Gastrocnemius medialis (tissue), 4 donors: ENCODE measurements at regions not wholly inside any gene's neighbourhood (a gene's known extent, or its start where the extent isn't known, plus 50 kb on each side); places are given as distances from the start of the nearest gene placed in this dataset.

ENCODE experiments used
- CTCF ChIP-seq, 5 experiments: fragments of 450-650 bp in 3 of 5; fragments of 200-600 bp in 2 of 5; sonication (generic) in 2 of 5; IDR thresholded peaks in 4 of 5; conservative IDR thresholded peaks in 1 of 5; 1 replicate in 4 of 5; 2 replicates in 1 of 5; pipeline ENCODE4 v1.5.1; 2016 to 2019; ENCODE audit warnings: antibody characterized with exemption in 5 of 5, mild to moderate bottlenecking in 3 of 5, moderate library complexity in 3 of 5
- POLR2A ChIP-seq, 2 donors: fragments of 450-650 bp; IDR thresholded peaks; one replicate each; pipeline ENCODE4 v1.6.1; 2017; ENCODE audit warnings: antibody characterized with exemption in 2 of 2, mild to moderate bottlenecking in 2 of 2, moderate library complexity in 2 of 2

GRCh38 chr13:50676602-50677001, 166.9 kb downstream of the DLEU7 start:
- TF ChIP-seq CTCF (IDR thresholded peaks at IDR 0.05 in 4 of 5, conservative IDR thresholded peaks at IDR 0.05 in 1 of 5): no peak
- no peak for TF ChIP-seq POLR2A (IDR thresholded peaks at IDR 0.05)
